ENCODE measurements at regions not wholly inside any gene's neighbourhood (a gene's known extent, or its start where the extent isn't known, plus 50 kb on each side); places are given as distances from the start of the nearest gene placed in this dataset.

GRCh38 chr12:89098441-89099112 lies 253.7 kb downstream of the DUSP6 start:
- ChIA-PET CTCF (no interaction called here), POLR2A (ENCODE audit: unreplicated experiment) (no interaction called here)
- Histone ChIP-seq H3K36me3 (ENCODE audit: low read depth, low read length) (no peaks in the 10 kb centered on the region), H3K4me3 (ENCODE audit: low read length) (no peak overlapping the region), H3K9ac (ENCODE audit: low read length) (no peak overlapping the region), H4K20me1 (ENCODE audit: low read length) (no peaks in the 10 kb centered on the region), H3K27me3 (ENCODE audit: low read length) (no peaks in the 10 kb centered on the region), H3K9me3 (ENCODE audit: low read length) (no peaks in the 10 kb centered on the region), H2AFZ (ENCODE audit: low read length) (no peak overlapping the region), H3K4me2 (ENCODE audit: low read length) (no peak overlapping the region), H3F3A (ENCODE audit: low read length, unreplicated experiment) (no peaks in the 10 kb centered on the region), H3K4me1 (ENCODE audit: insufficient read depth, low read length) (no peaks in the 10 kb centered on the region), H3K79me2 (ENCODE audit: low read length) (no peaks in the 10 kb centered on the region), H3K9me2 (replicated peaks; ENCODE audit: low read length) (no peaks in the 10 kb centered on the region), H3K27ac (ENCODE audit: low read length) (no peak overlapping the region)
- DNase-seq (no peak), ATAC-seq (no peak)
- no peak for TF ChIP-seq CTCF (conservative IDR thresholded peaks at IDR 0.05; ENCODE audit: low read depth, low read length)
- TF ChIP-seq EZH2 (IDR thresholded peaks at IDR 0.05; ENCODE audit: low read length, unreplicated experiment), result no peak
- no peak for TF ChIP-seq EZH2phosphoT487 (IDR thresholded peaks at IDR 0.05; ENCODE audit: borderline replicate concordance, low read length)
- intact Hi-C loops (cut with micrococcal nuclease), result no loop called here
- no TSS peak for BruUV-seq (replicated peaks)

GRCh38 chr12:89092297-89092696 lies 260.0 kb downstream of the DUSP6 start:
- Histone ChIP-seq H3K4me3 (ENCODE audit: low read length) (no peak overlapping the region), H3K27me3 (ENCODE audit: low read length) (no peaks in the 10 kb centered on the region), H3K36me3 (ENCODE audit: low read depth, low read length) (no peaks in the 10 kb centered on the region), H2AFZ (ENCODE audit: low read length) (no peak overlapping the region), H3F3A (ENCODE audit: low read length, unreplicated experiment) (no peaks in the 10 kb centered on the region), H3K4me1 (ENCODE audit: insufficient read depth, low read length) (no peaks in the 10 kb centered on the region), H3K79me2 (ENCODE audit: low read length) (no peaks in the 10 kb centered on the region), H3K27ac (ENCODE audit: low read length) (no peak overlapping the region), H3K9me2 (replicated peaks; ENCODE audit: low read length) (no peaks in the 10 kb centered on the region), H3K9me3 (ENCODE audit: low read length) (0 out of 2 replicates have a peak, but pooled peaks cover 6% of the 10 kb centered on the region), H4K20me1 (ENCODE audit: low read length) (no peaks in the 10 kb centered on the region), H3K9ac (ENCODE audit: low read length) (no peak overlapping the region), H3K4me2 (ENCODE audit: low read length) (no peak overlapping the region)
- ATAC-seq, result no peak
- TF ChIP-seq EZH2 (IDR thresholded peaks at IDR 0.05; ENCODE audit: low read length, unreplicated experiment) (no peak), CTCF (conservative IDR thresholded peaks at IDR 0.05; ENCODE audit: low read depth, low read length) (no peak), EZH2phosphoT487 (IDR thresholded peaks at IDR 0.05; ENCODE audit: borderline replicate concordance, low read length) (no peak)
- ChIA-PET CTCF (no interaction called here), POLR2A (ENCODE audit: unreplicated experiment) (no interaction called here)
- no TSS peak for BruUV-seq (replicated peaks)
- intact Hi-C loops (cut with micrococcal nuclease), result no loop called here
- DNase-seq, result no peak

GRCh38 chr12:89091293-89091841 lies 260.9 kb downstream of the DUSP6 start:
- Histone ChIP-seq H2AFZ (ENCODE audit: low read length) (no peak overlapping the region), H3K9ac (ENCODE audit: low read length) (no peak overlapping the region), H3K36me3 (ENCODE audit: low read depth, low read length) (no peaks in the 10 kb centered on the region), H3K4me1 (ENCODE audit: insufficient read depth, low read length) (no peaks in the 10 kb centered on the region), H4K20me1 (ENCODE audit: low read length) (no peaks in the 10 kb centered on the region), H3K27me3 (ENCODE audit: low read length) (no peaks in the 10 kb centered on the region), H3K9me2 (replicated peaks; ENCODE audit: low read length) (no peaks in the 10 kb centered on the region), H3K27ac (ENCODE audit: low read length) (no peak overlapping the region), H3K4me3 (ENCODE audit: low read length) (no peak overlapping the region), H3F3A (ENCODE audit: low read length, unreplicated experiment) (no peaks in the 10 kb centered on the region), H3K9me3 (ENCODE audit: low read length) (0 out of 2 replicates have a peak, but pooled peaks cover 6% of the 10 kb centered on the region), H3K4me2 (ENCODE audit: low read length) (no peak overlapping the region), H3K79me2 (ENCODE audit: low read length) (no peaks in the 10 kb centered on the region)
- BruUV-seq (replicated peaks), result no TSS peak
- DNase-seq (no peak), ATAC-seq (no peak)
- TF ChIP-seq EZH2 (IDR thresholded peaks at IDR 0.05; ENCODE audit: low read length, unreplicated experiment), result no peak
- no peak for TF ChIP-seq EZH2phosphoT487 (IDR thresholded peaks at IDR 0.05; ENCODE audit: borderline replicate concordance, low read length)
- TF ChIP-seq CTCF (conservative IDR thresholded peaks at IDR 0.05; ENCODE audit: low read depth, low read length), result no peak
- intact Hi-C loops (cut with micrococcal nuclease), result no loop called here
- ChIA-PET POLR2A (ENCODE audit: unreplicated experiment) (interaction anchor here (0.6 kb wide), 1 partner anchor 262 kb away, joined by 6 read pairs; no protein-coding TSS in a partner anchor), CTCF (no interaction called here)
